K562 (cell line): ENCODE measurements at regions not wholly inside any gene's neighbourhood (a gene's known extent, or its start where the extent isn't known, plus 50 kb on each side); places are given as distances from the start of the nearest gene placed in this dataset.

Experiments used
- EHMT2 ChIP-seq: fragments of 450-650 bp; IDR thresholded peaks from 2 replicates; pipeline ENCODE4 v1.6.1; 2018; ENCODE audit warnings: antibody characterized with exemption
- ETV1 ChIP-seq: fragments of 450-650 bp; conservative IDR thresholded peaks from 2 replicates; pipeline ENCODE4 v1.6.1; 2016; ENCODE audit warnings: missing genetic modification characterization, control low read depth, low read depth, missing compliant biosample characterization
- HDAC3 ChIP-seq: fragments of 450-650 bp; IDR thresholded peaks from 2 replicates; pipeline ENCODE4 v1.6.1; 2018; ENCODE audit warnings: borderline replicate concordance, mild to moderate bottlenecking, moderate library complexity; ENCODE audit not compliant: partially characterized antibody
- HNRNPLL ChIP-seq: fragments of 200-400 bp; formaldehyde crosslinking; IDR thresholded peaks from 2 replicates; pipeline ENCODE4 v1.6.1; 2017; ENCODE audit warnings: low read length, low read depth, mild to moderate bottlenecking; ENCODE audit not compliant: poor library complexity, severe bottlenecking
- ZNF124 ChIP-seq: sonication (generic); formaldehyde crosslinking; IDR thresholded peaks from 2 replicates; pipeline ENCODE4 v1.8.1; 2022; ENCODE audit warnings: missing genetic modification reagents
- TF ChIP-seq, protein P1 (sequence below), 2 experiments: fragments of 450-650 bp in 1 of 2; IDR thresholded peaks; 2 replicates each; pipeline ENCODE4 v1.6.1; 2011 to 2017; ENCODE audit warnings: low read depth in 2 of 2, antibody characterized with exemption in 1 of 2, borderline replicate concordance in 1 of 2, low read length in 1 of 2, mild to moderate bottlenecking in 1 of 2, mixed read lengths in 1 of 2; ENCODE audit not compliant: control insufficient read depth in 1 of 2
- TF ChIP-seq, protein P2 (sequence below): sonication (generic); formaldehyde crosslinking; IDR thresholded peaks from 2 replicates; pipeline ENCODE4 v1.8.0; 2023; ENCODE audit warnings: mild to moderate bottlenecking, missing genetic modification reagents
- TF ChIP-seq, protein P3 (sequence below): sonication (generic); formaldehyde crosslinking; IDR thresholded peaks from 2 replicates; pipeline ENCODE4 v1.8.1; 2023; ENCODE audit warnings: mild to moderate bottlenecking, missing genetic modification reagents

- TF ChIP-seq ZNF124 (CRISPR knock-in tag) (no peak), HNRNPLL (no peak), ETV1 (tag) (no peak), HDAC3 (no peak), EHMT2 (no peak)
- TF ChIP-seq, protein P1, sequence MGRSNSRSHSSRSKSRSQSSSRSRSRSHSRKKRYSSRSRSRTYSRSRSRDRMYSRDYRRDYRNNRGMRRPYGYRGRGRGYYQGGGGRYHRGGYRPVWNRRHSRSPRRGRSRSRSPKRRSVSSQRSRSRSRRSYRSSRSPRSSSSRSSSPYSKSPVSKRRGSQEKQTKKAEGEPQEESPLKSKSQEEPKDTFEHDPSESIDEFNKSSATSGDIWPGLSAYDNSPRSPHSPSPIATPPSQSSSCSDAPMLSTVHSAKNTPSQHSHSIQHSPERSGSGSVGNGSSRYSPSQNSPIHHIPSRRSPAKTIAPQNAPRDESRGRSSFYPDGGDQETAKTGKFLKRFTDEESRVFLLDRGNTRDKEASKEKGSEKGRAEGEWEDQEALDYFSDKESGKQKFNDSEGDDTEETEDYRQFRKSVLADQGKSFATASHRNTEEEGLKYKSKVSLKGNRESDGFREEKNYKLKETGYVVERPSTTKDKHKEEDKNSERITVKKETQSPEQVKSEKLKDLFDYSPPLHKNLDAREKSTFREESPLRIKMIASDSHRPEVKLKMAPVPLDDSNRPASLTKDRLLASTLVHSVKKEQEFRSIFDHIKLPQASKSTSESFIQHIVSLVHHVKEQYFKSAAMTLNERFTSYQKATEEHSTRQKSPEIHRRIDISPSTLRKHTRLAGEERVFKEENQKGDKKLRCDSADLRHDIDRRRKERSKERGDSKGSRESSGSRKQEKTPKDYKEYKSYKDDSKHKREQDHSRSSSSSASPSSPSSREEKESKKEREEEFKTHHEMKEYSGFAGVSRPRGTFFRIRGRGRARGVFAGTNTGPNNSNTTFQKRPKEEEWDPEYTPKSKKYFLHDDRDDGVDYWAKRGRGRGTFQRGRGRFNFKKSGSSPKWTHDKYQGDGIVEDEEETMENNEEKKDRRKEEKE (IDR thresholded peaks at IDR 0.05; ENCODE audit: borderline replicate concordance in 1 of 2, control insufficient read depth in 1 of 2, low read depth in 2 of 2, low read length in 1 of 2), result no peak
- TF ChIP-seq, protein P2, sequence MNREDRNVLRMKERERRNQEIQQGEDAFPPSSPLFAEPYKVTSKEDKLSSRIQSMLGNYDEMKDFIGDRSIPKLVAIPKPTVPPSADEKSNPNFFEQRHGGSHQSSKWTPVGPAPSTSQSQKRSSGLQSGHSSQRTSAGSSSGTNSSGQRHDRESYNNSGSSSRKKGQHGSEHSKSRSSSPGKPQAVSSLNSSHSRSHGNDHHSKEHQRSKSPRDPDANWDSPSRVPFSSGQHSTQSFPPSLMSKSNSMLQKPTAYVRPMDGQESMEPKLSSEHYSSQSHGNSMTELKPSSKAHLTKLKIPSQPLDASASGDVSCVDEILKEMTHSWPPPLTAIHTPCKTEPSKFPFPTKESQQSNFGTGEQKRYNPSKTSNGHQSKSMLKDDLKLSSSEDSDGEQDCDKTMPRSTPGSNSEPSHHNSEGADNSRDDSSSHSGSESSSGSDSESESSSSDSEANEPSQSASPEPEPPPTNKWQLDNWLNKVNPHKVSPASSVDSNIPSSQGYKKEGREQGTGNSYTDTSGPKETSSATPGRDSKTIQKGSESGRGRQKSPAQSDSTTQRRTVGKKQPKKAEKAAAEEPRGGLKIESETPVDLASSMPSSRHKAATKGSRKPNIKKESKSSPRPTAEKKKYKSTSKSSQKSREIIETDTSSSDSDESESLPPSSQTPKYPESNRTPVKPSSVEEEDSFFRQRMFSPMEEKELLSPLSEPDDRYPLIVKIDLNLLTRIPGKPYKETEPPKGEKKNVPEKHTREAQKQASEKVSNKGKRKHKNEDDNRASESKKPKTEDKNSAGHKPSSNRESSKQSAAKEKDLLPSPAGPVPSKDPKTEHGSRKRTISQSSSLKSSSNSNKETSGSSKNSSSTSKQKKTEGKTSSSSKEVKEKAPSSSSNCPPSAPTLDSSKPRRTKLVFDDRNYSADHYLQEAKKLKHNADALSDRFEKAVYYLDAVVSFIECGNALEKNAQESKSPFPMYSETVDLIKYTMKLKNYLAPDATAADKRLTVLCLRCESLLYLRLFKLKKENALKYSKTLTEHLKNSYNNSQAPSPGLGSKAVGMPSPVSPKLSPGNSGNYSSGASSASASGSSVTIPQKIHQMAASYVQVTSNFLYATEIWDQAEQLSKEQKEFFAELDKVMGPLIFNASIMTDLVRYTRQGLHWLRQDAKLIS (CRISPR knock-in tag), result no peak
- TF ChIP-seq, protein P3, sequence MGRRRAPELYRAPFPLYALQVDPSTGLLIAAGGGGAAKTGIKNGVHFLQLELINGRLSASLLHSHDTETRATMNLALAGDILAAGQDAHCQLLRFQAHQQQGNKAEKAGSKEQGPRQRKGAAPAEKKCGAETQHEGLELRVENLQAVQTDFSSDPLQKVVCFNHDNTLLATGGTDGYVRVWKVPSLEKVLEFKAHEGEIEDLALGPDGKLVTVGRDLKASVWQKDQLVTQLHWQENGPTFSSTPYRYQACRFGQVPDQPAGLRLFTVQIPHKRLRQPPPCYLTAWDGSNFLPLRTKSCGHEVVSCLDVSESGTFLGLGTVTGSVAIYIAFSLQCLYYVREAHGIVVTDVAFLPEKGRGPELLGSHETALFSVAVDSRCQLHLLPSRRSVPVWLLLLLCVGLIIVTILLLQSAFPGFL (CRISPR knock-in tag), result no peak
Observed at GRCh38 chr7:8923164-8923806, 489.9 kb downstream of the NXPH1 start (continued).
